ENCODE measurements at regions not wholly inside any gene's neighbourhood (a gene's known extent, or its start where the extent isn't known, plus 50 kb on each side); places are given as distances from the start of the nearest gene placed in this dataset.

GRCh38 chr5:90128551-90128950 lies 281.0 kb downstream of the CETN3 start:
- DNase-seq = no peak

GRCh38 chr5:90119531-90119971 lies 290.0 kb downstream of the CETN3 start:
- no peak for DNase-seq

GRCh38 chr5:90117005-90117404 lies 292.6 kb downstream of the CETN3 start:
- DNase-seq = no peak

DNA sequence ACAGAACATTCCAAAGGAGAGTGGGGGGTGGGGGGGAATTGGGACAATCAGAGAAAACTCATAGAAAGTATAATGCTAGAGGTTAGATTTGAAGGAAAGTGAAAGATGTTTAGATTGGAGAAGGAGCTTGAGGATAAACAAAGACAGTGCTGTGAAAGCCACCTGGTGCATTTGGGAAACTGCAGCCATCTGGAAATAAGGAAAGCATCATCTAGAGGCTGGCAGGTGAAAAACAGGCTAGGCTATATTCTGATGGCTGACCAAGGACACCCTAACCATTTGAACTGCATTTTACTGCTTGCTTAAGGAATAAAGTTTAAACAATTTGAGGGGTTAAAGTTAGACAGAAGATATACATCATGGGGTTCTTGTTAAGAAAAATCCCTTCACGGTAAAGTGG lies 296.4 kb downstream of the CETN3 start:
- DNase-seq = no peak

- DNase-seq = no peak
Measured at GRCh38 chr5:90112033-90112692, 297.4 kb downstream of the CETN3 start.

GRCh38 chr5:90111364-90112032 lies 298.1 kb downstream of the CETN3 start:
- no peak for DNase-seq

DNA sequence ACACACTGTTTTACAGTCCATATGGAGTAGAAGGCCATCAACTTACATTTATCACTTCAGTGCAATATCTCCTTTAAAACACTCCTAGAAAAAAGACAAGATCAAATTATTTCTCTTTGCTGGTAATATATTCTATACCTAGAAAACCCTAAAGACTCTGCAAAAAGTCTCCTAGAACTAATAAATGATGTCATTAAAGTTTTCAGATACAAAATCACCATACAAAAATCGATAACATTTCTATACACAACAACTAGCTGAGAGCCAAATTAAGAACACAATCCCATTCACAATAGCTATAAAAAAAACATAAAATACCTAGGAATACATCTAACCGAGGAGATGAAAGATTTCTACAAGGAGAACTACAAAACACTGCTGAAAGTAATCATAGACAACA lies 300.3 kb downstream of the CETN3 start:
- DNase-seq = no peak

DNA sequence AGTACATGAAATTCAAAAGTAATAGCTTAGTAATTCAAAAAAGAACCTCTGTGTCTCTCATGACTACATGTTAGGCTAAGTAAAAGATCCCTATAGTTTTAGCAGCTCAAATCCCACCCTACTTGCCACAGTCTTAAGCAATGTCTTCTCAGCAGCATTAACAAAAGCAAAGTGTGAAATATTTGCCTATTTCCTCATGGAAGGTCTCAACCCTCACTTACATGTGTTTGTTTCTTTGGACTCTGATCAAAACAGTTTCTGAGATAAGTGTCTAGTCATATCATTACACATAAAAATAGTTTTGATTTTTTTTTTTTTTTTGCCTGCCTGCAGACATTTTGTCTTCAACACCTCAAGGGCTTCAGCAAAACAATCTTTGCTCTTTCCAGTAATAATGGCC lies 310.5 kb downstream of the CETN3 start:
- no peak for DNase-seq

DNA sequence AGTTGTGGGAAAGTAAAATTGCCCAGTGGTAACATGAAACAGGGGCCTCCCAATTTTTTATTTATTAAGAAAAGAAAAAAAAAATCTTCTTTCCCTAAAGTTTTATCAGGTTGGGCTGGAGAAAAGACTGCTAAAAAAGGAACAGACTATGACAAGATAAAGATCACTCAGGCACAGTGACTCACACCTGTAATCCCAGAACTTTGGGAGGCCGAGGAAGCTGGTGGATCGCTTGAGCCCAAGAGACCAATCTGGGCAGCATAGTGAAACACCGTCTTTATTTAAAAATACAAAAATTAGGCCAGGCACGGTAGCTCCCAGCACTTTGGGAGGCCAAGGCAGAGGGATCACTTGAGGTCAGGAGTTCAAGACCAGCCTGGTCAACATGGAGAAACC lies 312.5 kb downstream of the CETN3 start:
- no peak for DNase-seq

DNA sequence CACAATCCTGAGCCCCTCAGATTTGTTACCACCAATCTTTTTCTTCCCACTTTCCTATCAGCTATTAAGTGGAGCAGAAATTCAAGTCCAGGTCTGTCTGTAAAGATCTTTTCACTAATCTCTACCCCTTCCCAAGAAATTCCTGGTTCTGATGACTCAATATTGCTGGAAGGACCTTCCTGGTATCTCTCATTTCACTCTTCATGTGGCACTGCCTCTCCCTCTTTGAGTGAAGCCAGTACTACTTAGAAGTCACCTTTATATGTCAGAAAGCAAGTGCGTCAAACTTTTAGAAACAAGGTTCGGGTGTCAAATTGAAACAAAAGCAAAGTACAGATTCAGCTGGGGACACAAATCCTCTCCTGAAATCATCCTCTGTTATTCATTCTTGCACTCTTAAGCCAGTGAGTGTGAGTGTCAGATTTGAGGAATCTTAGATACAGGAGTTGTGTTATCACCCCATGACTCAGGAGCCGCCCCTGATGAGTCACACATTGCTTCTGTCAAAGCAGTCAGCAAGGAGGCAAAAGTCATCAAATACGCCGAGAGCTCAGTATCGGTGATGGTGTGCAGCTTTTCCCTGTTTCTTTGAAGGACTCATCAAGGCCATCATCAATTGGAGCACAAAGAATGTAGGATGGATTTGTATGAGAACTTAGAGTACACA lies 313.0 kb downstream of the CETN3 start:
- no peak for DNase-seq

GRCh38 chr5:90095292-90096060 lies 314.1 kb downstream of the CETN3 start:
- DNase-seq = no peak

GRCh38 chr5:90093751-90094485 lies 315.6 kb downstream of the CETN3 start:
- no peak for DNase-seq

GRCh38 chr5:90092734-90093133 lies 316.8 kb downstream of the CETN3 start:
- DNase-seq = no peak

- DNase-seq = no peak
Measured at GRCh38 chr5:90084342-90084741, 325.2 kb downstream of the CETN3 start.

DNA sequence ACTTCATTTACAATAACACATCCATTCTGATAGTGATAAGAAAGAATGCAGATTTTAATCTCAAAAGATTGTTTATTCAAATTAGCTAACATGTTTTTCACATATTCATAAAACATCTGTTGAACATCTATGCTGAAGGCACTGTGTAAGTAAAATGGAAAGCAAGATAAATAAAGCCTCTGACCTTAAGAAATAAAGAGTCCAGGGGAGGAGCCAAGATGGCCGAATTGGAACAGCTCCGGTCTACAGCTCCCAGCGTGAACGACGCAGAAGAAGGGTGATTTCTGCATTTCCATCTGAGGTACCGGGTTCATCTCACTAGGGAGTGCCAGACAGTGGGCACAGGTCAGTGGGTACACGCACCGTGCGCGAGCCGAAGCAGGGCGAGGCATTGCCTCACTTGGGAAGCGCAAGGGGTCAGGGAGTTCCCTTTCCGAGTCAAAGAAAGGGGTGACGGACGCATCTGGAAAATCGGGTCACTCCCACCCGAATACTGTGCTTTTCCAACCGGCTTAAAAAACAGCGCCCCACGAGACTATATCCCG lies 336.5 kb downstream of the CETN3 start:
- DNase-seq = peak; percentile 3

- DNase-seq = no peak
Measured at GRCh38 chr5:90071656-90072055, 337.9 kb downstream of the CETN3 start.

- DNase-seq = no peak
Measured at GRCh38 chr5:90071066-90071465, 338.5 kb downstream of the CETN3 start.

- no peak for DNase-seq
Measured at GRCh38 chr5:90066920-90067319, 342.6 kb downstream of the CETN3 start.

GRCh38 chr5:90056911-90057705 lies 352.4 kb downstream of the CETN3 start:
- DNase-seq = no peak

DNA sequence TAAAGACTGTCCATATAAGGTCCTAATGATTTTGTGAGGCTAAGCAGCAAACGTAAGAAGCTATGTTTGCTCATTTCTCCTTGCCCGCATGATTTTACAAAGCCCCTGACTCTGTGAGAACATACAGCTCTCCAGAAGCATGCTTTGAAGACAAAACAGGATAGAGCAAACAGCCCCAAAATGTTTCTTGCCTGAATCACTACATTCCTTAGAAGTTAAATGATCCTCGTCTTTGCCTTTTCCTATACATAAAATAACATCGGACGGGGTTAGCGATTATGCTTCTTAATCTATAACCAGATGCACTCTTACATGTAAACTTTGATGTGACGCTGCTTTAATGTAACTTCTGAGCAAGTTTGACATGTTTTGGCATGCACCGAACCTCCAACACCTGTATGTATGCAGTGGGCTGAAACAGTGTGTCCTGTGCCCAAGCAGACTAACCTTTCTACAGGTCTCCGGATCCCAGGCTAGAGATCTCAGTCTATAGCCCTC lies 353.7 kb downstream of the CETN3 start:
- DNase-seq = no peak

GRCh38 chr5:90054612-90055011 lies 354.9 kb downstream of the CETN3 start:
- no peak for DNase-seq

All from NCI-H2029 treated with DMSO at 0.1 percent for 48 hours (cell line).